ENCODE measurements at regions not wholly inside any gene's neighbourhood (a gene's known extent, or its start where the extent isn't known, plus 50 kb on each side); places are given as distances from the start of the nearest gene placed in this dataset.

DNA sequence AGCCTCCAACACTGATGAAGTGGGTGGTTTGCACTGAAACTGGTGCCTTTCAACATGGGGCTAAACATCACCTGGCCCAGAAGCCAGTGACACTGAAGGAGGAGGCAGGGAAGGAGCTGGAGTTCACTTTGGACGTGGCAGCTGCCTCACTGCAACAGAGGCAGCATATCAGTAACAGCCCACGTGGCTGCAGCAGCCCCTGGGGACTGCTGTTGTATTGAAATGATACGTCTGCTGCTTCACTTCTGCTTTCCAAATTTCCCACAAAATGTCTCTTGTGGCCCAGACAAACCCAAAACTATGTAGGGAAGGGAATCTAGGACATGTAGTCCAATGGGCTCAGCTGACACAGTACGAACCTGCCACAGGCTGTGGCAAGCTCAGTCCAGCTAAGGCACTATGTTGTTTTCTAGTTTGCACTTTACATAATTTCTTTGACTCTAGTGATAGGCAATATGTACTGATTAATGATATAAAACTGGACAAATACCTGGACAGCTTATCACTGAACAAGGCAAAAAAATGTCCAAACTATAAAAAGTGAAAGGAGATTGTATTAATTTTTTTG lies 84.7 kb upstream of the RAPGEF2 start:
- TF ChIP-seq, protein P1, sequence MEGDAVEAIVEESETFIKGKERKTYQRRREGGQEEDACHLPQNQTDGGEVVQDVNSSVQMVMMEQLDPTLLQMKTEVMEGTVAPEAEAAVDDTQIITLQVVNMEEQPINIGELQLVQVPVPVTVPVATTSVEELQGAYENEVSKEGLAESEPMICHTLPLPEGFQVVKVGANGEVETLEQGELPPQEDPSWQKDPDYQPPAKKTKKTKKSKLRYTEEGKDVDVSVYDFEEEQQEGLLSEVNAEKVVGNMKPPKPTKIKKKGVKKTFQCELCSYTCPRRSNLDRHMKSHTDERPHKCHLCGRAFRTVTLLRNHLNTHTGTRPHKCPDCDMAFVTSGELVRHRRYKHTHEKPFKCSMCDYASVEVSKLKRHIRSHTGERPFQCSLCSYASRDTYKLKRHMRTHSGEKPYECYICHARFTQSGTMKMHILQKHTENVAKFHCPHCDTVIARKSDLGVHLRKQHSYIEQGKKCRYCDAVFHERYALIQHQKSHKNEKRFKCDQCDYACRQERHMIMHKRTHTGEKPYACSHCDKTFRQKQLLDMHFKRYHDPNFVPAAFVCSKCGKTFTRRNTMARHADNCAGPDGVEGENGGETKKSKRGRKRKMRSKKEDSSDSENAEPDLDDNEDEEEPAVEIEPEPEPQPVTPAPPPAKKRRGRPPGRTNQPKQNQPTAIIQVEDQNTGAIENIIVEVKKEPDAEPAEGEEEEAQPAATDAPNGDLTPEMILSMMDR (conservative IDR thresholded peaks at IDR 0.05 in 1 of 2, IDR thresholded peaks at IDR 0.05 in 1 of 2; ENCODE audit: low read depth in 1 of 2, low read length in 2 of 2): no peak
- no peak for TF ChIP-seq EZH2 (IDR thresholded peaks at IDR 0.05; ENCODE audit: low read length, missing control alignments)
